NT2/D1 (cell line): ENCODE measurements at regions not wholly inside any gene's neighbourhood (a gene's known extent, or its start where the extent isn't known, plus 50 kb on each side); places are given as distances from the start of the nearest gene placed in this dataset.

Experiments
- YY1 ChIP-seq: IDR thresholded peaks from 2 replicates; pipeline ENCODE4 v1.6.1; 2011; ENCODE audit not compliant: insufficient read length, insufficient read depth
- ZNF274 ChIP-seq: IDR thresholded peaks from 2 replicates; pipeline ENCODE4 v1.6.1; 2011; ENCODE audit warnings: mild to moderate bottlenecking, low read depth, low read length

DNA sequence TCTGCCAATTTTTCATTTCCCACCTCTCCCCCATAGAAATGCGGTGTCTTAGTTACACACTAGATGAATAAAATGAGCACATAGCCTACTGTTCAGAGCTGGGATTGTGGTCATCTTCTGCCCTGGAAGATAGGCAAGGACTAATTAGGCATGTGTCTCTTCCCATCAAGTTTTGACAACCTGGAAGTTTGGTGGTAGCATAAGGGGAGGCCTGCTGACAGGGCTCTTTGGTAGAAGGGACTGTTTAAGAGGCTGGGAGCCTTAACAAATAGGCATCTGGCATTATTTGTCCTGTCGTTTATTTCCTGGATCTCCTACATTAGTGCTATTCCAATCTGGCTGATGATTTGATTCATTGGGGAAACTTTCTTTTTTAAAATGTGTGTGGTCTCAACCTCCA lies 512.3 kb downstream of the ZNF385D start:
- no peak for TF ChIP-seq ZNF274
- TF ChIP-seq YY1: no peak
